LNCaP clone FGC (cell line): ENCODE measurements at regions not wholly inside any gene's neighbourhood (a gene's known extent, or its start where the extent isn't known, plus 50 kb on each side); places are given as distances from the start of the nearest gene placed in this dataset.

Experiments used
- DNase-seq: peaks from one replicate; pipeline ENCODE4 v3.0.0-alpha.2; 2011; ENCODE audit warnings: low read depth
- H3K4me3 ChIP-seq: 2 replicates; pipeline ENCODE4 v1.5.1; 2011; ENCODE audit warnings: mild to moderate bottlenecking, low read depth, low read length, control low read depth
- CTCF ChIP-seq: IDR thresholded peaks from 2 replicates; pipeline ENCODE4 v1.5.1; 2012; ENCODE audit warnings: mild to moderate bottlenecking; ENCODE audit not compliant: control insufficient read depth, insufficient read depth; ENCODE audit errors: extremely low read depth

DNA sequence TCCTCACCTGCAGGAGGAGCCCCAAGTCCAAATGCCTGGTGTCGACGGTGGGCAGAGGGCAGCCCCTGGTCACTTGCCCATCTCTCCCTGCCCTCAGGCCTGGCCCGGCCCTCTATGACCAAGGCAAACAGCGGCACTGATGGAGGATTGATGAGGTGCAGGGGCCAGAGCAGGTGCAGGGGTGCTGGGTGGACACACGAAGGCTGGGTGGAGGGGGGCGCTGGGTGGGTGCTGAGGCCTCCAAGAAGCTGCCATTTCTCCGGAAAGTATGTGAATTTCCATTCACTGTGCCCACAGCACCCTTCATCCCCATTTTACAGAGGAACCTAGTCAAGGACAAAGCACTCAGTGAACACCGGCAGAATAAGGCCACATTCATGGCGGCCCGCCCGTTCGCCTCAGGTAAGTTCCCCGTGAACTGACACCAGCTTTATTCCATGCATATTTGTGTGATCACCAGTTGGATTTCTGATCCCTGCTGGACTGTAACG is 143.8 kb upstream of the PPP1R26 start:
- DNase-seq: no peak
- H3K4me3 ChIP-seq: no peak overlapping the region
- TF ChIP-seq CTCF: no peak

DNA sequence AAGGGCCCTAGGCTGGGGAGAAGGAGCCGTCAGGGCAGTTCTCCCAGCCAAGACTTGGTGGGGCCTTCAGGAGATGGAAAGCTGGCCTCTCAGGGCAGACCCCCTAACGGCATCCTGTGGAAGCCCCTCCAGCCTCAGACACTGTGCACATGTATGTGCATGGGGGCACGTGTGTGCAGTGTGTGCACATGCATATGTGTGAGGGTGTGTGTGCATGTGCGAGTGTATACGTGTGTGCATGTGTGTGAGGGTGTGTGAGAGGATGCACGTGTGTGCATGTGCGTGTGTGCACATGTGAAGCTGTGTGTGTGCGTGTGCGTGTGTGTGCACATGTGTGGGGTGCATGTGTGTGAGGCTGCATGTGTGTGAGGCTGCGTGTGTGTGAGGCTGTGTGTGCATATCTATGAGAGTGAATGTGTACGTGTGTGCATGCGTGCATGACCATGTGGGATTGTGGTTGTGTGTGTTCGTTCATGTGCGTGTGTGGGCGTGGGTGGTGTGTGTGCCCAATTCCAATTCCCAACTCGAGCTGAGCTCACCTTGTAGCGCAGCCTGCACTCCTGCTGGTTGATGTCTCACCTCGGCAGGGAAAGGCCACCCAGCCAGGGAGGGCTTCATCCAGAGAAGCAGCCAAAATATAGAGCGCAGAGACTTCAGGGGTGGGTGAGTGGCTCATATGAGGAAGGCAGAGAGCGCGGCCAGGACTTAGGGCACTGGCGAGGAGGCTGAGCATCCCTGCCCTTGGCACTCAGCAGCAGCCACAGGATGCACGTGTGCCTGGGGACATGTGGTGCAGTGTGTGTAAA is 142.7 kb upstream of the PPP1R26 start:
- no peak for DNase-seq
- H3K4me3 ChIP-seq: no peak overlapping the region
- TF ChIP-seq CTCF: no peak

DNA sequence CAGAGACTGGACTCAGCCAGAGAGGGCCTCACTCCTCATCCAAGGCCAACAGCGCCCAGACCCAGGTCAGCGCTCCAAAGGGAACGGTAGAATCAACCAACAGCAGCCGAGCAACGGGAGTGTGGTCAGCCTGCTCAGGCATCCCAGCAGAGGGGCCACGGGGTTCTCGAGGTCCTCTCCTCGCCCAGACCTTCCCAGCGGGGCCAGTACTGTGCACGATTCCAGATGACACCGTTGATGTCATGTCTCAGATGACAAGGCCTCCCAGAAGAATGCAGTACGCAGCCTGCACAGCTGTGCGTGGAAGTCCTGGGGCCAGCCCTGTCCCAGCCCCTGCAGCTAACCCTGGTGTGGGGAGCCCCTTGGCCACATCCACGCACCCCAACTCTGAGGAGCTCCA is 141.0 kb upstream of the PPP1R26 start:
- no peak for TF ChIP-seq CTCF

DNA sequence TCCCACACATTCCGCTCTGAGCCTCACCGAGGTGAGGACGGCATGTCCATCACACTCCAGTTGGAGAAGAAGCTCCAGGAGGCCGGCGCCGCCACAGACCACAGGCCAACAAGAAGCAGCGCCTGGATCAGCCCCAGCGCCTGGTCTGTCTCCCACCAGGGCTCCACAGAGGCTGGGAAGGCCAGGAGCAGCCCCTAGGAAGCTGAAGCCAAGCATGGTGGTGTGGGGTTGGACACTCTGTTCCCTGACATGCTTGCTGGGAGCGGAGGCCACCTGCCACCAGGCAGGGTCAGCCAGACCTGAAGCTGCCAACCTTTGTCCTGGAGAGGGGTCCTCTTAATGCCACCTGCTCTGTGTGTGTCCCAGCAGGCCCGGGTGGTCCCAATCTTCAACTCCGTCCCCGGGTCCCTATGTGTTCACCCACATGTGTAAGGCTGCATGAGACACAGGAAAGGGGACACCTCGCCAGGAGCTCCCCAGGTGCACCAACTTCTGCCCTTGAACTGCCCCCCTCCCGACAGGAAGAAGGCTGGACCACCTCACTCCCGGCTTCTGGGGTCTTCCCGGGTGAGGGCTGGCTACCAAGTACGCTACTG is 140.1 kb upstream of the PPP1R26 start:
- no peak overlapping the region for H3K4me3 ChIP-seq
- DNase-seq: no peak
- no peak for TF ChIP-seq CTCF

More for the DNA sequence above, 141.0 kb upstream of the PPP1R26 start:
- DNase-seq: no peak
- no peak overlapping the region for H3K4me3 ChIP-seq

GRCh38 chr9:135340143-135340655 is 139.4 kb upstream of the PPP1R26 start:
- TF ChIP-seq CTCF: no peak
- DNase-seq: no peak
- H3K4me3 ChIP-seq: no peak overlapping the region

GRCh38 chr9:135340726-135341475 is 138.7 kb upstream of the PPP1R26 start:
- no peak for DNase-seq
- no peak for TF ChIP-seq CTCF
- no peak overlapping the region for H3K4me3 ChIP-seq
